ENCODE measurements at regions not wholly inside any gene's neighbourhood (a gene's known extent, or its start where the extent isn't known, plus 50 kb on each side); places are given as distances from the start of the nearest gene placed in this dataset.

GRCh38 chr4:71201817-71202576 lies 136.8 kb upstream of the SLC4A4 start:
- ChIA-PET CTCF (interaction anchor here (0.5 to 0.9 kb wide), 2 partner anchors 18 to 600 kb away, joined by 4 read pairs; no protein-coding TSS in a partner anchor), POLR2A (ENCODE audit: low non-redundant PET) (no interaction called here)
- DNase-seq (ENCODE audit: low spot score): no peak

GRCh38 chr4:71202705-71203104 lies 136.1 kb upstream of the SLC4A4 start:
- no peak for DNase-seq (ENCODE audit: low spot score)
- ChIA-PET POLR2A (ENCODE audit: low non-redundant PET) (no interaction called here), CTCF (no interaction called here)
- TF ChIP-seq CTCF (conservative IDR thresholded peaks at IDR 0.05; ENCODE audit: low read depth): no peak
- no peak overlapping the region for H3K27ac ChIP-seq

More at GRCh38 chr4:71201817-71202576, 136.8 kb upstream of the SLC4A4 start:
- TF ChIP-seq CTCF (conservative IDR thresholded peaks at IDR 0.05; ENCODE audit: low read depth): no peak
- H3K27ac ChIP-seq: no peak overlapping the region

GRCh38 chr4:71204056-71204455 lies 134.8 kb upstream of the SLC4A4 start:
- ChIA-PET CTCF (no interaction called here), POLR2A (ENCODE audit: low non-redundant PET) (no interaction called here)
- no peak for DNase-seq (ENCODE audit: low spot score)
- no peak for TF ChIP-seq CTCF (conservative IDR thresholded peaks at IDR 0.05; ENCODE audit: low read depth)
- H3K27ac ChIP-seq: no peak overlapping the region

GRCh38 chr4:71206763-71207162 lies 132.1 kb upstream of the SLC4A4 start:
- ChIA-PET CTCF (no interaction called here), POLR2A (ENCODE audit: low non-redundant PET) (no interaction called here)
- H3K27ac ChIP-seq: no peak overlapping the region
- TF ChIP-seq CTCF (conservative IDR thresholded peaks at IDR 0.05; ENCODE audit: low read depth): no peak
- no peak for DNase-seq (ENCODE audit: low spot score)

- ChIA-PET CTCF (no interaction called here), POLR2A (ENCODE audit: low non-redundant PET) (no interaction called here)
- no peak for DNase-seq (ENCODE audit: low spot score)
Observed at GRCh38 chr4:71209161-71209560, 129.7 kb upstream of the SLC4A4 start.

GRCh38 chr4:71210823-71211222 lies 128.0 kb upstream of the SLC4A4 start:
- no peak for TF ChIP-seq CTCF (conservative IDR thresholded peaks at IDR 0.05; ENCODE audit: low read depth)
- ChIA-PET POLR2A (ENCODE audit: low non-redundant PET) (no interaction called here), CTCF (interaction anchor here (0.7 kb wide), 1 partner anchor 109 kb away, joined by 3 read pairs; no protein-coding TSS in a partner anchor)
- no peak overlapping the region for H3K27ac ChIP-seq
- no peak for DNase-seq (ENCODE audit: low spot score)

More at GRCh38 chr4:71209161-71209560, 129.7 kb upstream of the SLC4A4 start:
- TF ChIP-seq CTCF (conservative IDR thresholded peaks at IDR 0.05; ENCODE audit: low read depth): no peak
- H3K27ac ChIP-seq: no peak overlapping the region
